T-helper 17 cell (primary cell): ENCODE measurements at regions not wholly inside any gene's neighbourhood (a gene's known extent, or its start where the extent isn't known, plus 50 kb on each side); places are given as distances from the start of the nearest gene placed in this dataset.
A peak's percentile ranks its signal among the peaks of the same experiment; 100 is the strongest.
"Not testable (repeated sequence)": the region's sequence is repeated elsewhere in the genome, so short reads cannot be mapped to it uniquely, and the experiment has no call there.

ENCODE experiments used
- ATAC-seq: fragments of 150-1000 bp; cut with Tn5 transposase; 2 replicates; pipeline ENCODE4 v1.10.0; 2021; ENCODE audit warnings: mild to moderate bottlenecking, moderate library complexity
- DNase-seq, 3 donors: peaks; one replicate each; pipeline versions ENCODE4 v3.0.0 to v3.0.0-alpha.2; 2020 to 2021
- H3K9me3 ChIP-seq: one replicate; pipeline ENCODE4 v1.7.0; 2013; ENCODE audit warnings: low read length, mild to moderate bottlenecking; ENCODE audit not compliant: control insufficient read depth, poor library complexity, severe bottlenecking
- H3K27ac Mint-ChIP-seq: one replicate; pipeline ENCODE4 v1.8.0; 2022; ENCODE audit warnings: mild to moderate bottlenecking, moderate library complexity, mixed read lengths
- H3K27me3 Mint-ChIP-seq: one replicate; pipeline ENCODE4 v1.8.0; 2022; ENCODE audit warnings: mixed read lengths
- H3K36me3 Mint-ChIP-seq: one replicate; pipeline ENCODE4 v1.8.0; 2022; ENCODE audit warnings: low read depth, mixed read lengths
- H3K4me1 Mint-ChIP-seq: one replicate; pipeline ENCODE4 v1.8.0; 2022; ENCODE audit warnings: mild to moderate bottlenecking, mixed read lengths
- H3K4me3 Mint-ChIP-seq: one replicate; pipeline ENCODE4 v1.8.0; 2022; ENCODE audit warnings: mild to moderate bottlenecking, moderate library complexity, mixed read lengths

DNA sequence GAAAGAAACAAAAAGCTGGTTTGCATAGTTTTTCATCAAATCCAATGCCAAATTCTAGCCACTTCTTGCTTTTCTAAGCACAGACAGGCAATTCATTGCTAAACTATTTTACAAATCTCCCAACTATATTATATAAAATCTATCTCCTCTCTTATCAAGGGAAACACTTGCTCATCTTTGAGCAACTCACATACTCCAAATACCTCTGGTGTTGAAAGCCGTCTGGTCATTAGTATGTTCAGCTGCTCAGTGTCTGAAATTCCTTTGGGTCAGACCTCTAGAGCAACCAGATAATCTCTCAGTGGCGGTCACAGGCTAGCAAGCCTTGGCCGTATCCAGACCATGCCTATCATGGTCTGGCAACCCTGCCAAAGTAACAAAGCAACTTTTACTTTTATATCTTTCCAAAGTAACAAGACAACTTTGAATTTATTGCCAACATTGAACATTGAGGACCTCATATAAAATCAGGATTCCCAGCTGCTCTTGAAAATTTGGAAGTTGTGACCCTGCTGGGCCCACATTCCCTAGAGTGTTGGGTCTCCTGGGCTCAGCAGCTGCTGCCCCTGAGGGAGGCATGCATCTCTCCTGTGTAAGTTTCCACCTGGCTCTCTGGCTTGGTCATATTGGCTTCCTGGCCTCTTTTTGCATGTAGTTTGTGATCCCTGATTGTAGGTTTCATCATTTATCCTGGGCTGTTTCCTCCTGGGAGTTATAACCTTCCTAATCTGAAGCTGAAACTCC, 56.8 kb upstream of the LANCL2 start:
- peaks cover 20% of the 10 kb centered on the region for H3K4me1 Mint-ChIP-seq
- ATAC-seq (no peak), DNase-seq (no peak)
- peak overlapping the region; percentile 84 for H3K27ac Mint-ChIP-seq
- no peak overlapping the region for H3K4me3 Mint-ChIP-seq
- peaks cover 5% of the 10 kb centered on the region for H3K27me3 Mint-ChIP-seq
- H3K9me3 ChIP-seq: no peaks in the 10 kb centered on the region
- peaks cover 3% of the 10 kb centered on the region for H3K36me3 Mint-ChIP-seq

DNA sequence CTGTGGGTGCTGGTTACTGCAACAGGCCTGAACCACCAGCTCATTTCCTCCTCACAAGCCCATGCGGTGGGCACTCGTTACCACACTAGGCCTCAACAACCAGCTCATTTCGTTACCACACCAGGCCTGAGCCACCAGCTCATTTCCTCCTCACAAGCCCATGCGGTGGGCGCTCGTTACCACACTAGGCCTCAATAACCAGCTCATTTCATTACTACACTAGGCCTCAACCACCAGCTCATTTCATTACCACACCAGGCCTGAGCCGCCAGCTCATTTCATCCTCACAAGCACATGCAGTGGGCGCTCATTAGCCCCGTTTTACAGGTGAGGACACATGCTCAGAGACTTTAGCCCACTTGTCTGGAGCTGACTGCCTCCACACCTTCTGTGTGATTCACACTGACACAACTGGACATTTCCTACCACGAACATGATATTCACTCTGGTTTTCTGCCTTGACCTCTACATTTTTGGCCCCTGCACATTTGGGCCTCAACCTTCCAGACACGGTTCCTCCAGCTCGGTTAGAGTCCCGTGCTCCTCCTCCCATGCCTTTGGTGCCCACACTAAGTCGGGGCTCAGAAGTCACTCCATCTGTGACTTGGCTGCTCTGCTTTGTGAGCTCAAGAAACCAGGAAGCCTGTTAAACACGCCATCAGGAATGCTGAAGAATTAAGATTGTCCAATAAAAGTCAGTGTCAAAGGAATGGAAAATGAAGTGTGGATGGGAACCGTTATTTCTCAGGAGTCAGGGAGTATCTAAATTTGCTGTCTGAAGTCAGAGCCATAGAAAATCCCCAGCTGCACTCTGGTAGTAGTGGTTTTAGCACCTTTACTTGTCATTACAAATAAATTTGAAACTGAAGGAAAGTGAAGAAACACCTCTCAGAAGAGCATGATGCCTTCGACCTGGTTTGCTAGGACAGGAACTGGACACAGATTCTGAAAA, 55.8 kb upstream of the LANCL2 start:
- DNase-seq (peak in 2 of 3 donors; percentile 6 to 9), ATAC-seq (peak; percentile 91)
- Mint-ChIP-seq H3K4me3 (peak overlapping the region; percentile 65), H3K36me3 (peaks cover 3% of the 10 kb centered on the region), H3K4me1 (peaks cover 19% of the 10 kb centered on the region), H3K27ac (peak overlapping the region; percentile 84), H3K27me3 (peaks cover 4% of the 10 kb centered on the region)
- no peaks in the 10 kb centered on the region for H3K9me3 ChIP-seq

DNA sequence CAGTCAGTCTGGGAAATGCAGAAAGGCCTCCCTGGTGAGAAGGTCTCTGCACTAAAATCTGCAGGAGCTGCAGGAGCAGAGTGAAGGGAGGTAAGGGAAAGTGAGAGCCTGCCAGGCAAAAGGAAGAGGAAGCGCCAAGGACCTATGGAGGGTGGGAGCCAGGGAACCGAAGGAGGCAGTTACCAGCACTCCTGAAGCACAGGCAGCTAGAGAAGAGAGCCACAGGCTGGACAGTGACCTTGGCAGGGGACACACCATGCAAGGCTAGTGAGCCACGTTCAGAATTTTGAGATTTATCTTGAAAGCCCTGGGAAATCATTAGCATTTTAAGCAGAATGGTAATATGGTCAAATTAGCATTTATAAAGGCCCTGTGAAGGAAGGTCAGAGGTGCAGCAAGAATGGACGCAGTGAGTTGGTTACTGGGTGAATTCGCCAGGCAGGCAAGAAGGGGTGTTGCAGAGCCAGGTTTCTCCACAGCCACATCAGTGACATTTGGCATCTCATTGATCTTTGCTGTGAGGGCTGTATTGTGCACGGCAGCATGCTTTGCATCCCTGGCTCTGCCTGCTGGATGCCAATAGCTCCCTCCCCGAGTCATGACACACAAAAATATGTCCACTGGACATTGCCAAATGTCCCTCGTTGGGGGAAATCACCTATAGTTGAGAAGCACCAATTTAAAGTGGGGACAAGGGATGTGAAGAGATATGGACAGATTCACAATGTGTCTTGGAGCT, 54.7 kb upstream of the LANCL2 start:
- no peak overlapping the region for H3K4me3 Mint-ChIP-seq
- H3K27me3 Mint-ChIP-seq: peaks cover 2% of the 10 kb centered on the region
- H3K27ac Mint-ChIP-seq: peak overlapping the region; percentile 84
- DNase-seq (no peak), ATAC-seq (no peak)
- peaks cover 2% of the 10 kb centered on the region for H3K36me3 Mint-ChIP-seq
- no peaks in the 10 kb centered on the region for H3K9me3 ChIP-seq
- peaks cover 19% of the 10 kb centered on the region for H3K4me1 Mint-ChIP-seq

DNA sequence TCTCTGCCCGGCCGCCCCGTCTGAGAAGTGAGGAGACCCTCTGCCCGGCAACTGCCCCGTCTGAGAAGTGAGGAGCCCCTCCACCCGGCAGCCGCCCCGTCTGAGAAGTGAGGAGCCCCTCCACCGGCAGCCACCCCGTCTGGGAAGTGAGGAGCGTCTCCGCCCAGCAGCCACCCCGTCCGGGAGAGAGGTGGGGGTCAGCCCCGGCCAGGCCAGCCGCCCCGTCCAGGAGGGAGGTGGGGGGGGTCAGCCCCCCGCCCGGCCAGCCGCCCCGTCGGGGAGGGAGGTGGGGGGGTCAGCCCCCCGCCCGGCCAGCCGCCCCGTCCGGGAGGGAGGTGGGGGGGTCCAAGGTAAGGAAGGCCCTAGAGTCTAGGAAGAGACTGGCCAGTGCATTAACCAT, 53.2 kb upstream of the LANCL2 start:
- not testable (repeated sequence) for H3K9me3 ChIP-seq, H3K36me3 Mint-ChIP-seq, ATAC-seq, H3K27ac Mint-ChIP-seq, H3K4me3 Mint-ChIP-seq, DNase-seq, H3K27me3 Mint-ChIP-seq
- peaks cover 16% of the 10 kb centered on the region for H3K4me1 Mint-ChIP-seq

DNA sequence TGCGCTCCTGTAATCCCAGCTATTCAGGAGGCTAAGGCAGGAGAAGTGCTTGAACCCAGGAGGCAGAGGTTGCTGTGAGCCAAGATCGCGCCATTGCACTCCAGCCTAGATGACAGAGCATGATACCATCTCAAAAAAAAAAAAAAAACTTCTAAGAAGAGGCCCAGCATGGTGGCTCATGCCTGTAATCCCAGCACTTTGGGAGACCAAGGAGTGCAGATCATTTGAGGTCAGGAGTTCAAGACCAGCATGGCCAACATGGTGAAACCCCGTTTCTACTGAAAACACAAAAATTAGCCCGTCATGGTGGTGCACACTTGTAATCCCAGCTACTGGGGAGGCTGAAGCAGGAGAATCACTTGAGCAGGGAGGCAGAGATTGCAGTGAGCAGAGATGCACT, 51.5 kb upstream of the LANCL2 start:
- DNase-seq, H3K4me1 Mint-ChIP-seq, H3K4me3 Mint-ChIP-seq, H3K9me3 ChIP-seq, ATAC-seq, H3K27ac Mint-ChIP-seq, H3K36me3 Mint-ChIP-seq: not testable (repeated sequence)
- H3K27me3 Mint-ChIP-seq: peaks cover 10% of the 10 kb centered on the region

DNA sequence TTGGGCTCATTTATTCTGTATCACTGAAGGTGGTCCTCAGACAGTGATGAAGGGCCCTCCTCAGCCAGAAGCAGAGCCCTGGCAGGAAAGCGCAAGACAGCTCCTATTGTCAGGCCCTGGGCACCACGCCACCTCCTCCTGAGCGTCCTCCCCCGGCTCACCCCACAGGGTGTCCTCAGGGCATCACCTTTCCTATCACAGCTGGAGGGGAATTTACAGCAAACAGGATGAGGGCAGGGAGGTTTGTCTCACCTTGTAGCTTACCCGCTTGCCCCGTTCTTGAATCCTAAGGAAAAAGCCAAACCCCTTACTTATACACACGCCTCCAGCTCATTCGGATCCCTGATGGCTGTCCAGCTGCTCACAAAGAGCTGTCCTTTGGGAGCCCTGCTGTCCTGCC, 50.2 kb upstream of the LANCL2 start:
- H3K27me3 Mint-ChIP-seq: peaks cover 23% of the 10 kb centered on the region
- H3K4me1 Mint-ChIP-seq: peaks cover 2% of the 10 kb centered on the region
- no peaks in the 10 kb centered on the region for H3K36me3 Mint-ChIP-seq
- DNase-seq (no peak), ATAC-seq (no peak)
- no peak overlapping the region for H3K4me3 Mint-ChIP-seq
- H3K9me3 ChIP-seq: no peaks in the 10 kb centered on the region
- H3K27ac Mint-ChIP-seq: no peak overlapping the region
